ENCODE measurements at regions not wholly inside any gene's neighbourhood (a gene's known extent, or its start where the extent isn't known, plus 50 kb on each side); places are given as distances from the start of the nearest gene placed in this dataset.

DNA sequence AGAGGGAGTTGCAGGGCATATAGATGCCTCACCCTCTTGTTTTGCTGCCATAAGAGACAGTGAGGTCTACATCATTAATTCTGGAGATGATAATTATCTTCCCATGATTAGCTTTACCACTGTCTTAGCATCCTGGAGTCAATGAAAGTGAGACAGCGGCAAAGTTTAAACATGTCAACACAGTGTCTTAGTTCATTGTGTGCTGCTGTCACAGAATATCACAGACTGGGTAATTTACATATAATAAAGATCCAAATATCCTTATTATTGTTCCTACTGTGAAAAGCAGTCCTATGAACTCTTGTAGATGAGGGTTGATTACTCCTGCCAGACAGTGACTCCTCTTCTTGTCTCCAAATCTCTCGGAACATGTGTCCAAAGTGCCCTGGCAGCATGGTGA is 658.6 kb upstream of the ADGRB3 start:
- no TSS peak for BruUV-seq (replicated peaks)
- intact Hi-C loops (cut with micrococcal nuclease; ENCODE audit: unreplicated experiment), result no loop called here
- no peak overlapping the region for H3K4me3 Mint-ChIP-seq (ENCODE audit: low read depth, unreplicated experiment)
- TF ChIP-seq, protein P1, sequence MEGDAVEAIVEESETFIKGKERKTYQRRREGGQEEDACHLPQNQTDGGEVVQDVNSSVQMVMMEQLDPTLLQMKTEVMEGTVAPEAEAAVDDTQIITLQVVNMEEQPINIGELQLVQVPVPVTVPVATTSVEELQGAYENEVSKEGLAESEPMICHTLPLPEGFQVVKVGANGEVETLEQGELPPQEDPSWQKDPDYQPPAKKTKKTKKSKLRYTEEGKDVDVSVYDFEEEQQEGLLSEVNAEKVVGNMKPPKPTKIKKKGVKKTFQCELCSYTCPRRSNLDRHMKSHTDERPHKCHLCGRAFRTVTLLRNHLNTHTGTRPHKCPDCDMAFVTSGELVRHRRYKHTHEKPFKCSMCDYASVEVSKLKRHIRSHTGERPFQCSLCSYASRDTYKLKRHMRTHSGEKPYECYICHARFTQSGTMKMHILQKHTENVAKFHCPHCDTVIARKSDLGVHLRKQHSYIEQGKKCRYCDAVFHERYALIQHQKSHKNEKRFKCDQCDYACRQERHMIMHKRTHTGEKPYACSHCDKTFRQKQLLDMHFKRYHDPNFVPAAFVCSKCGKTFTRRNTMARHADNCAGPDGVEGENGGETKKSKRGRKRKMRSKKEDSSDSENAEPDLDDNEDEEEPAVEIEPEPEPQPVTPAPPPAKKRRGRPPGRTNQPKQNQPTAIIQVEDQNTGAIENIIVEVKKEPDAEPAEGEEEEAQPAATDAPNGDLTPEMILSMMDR (IDR thresholded peaks at IDR 0.05; ENCODE audit: unreplicated experiment), result no peak
- CTCF ChIA-PET, result no interaction called here
- no peak for DNase-seq
- H3K27me3 Mint-ChIP-seq (ENCODE audit: unreplicated experiment), result no peaks in the 10 kb centered on the region
- no peaks in the 10 kb centered on the region for H3K36me3 Mint-ChIP-seq (ENCODE audit: insufficient read depth, unreplicated experiment)
- H3K4me1 Mint-ChIP-seq (ENCODE audit: low read depth, unreplicated experiment), result no peaks in the 10 kb centered on the region
- no peak overlapping the region for H3K27ac Mint-ChIP-seq (ENCODE audit: unreplicated experiment)
- H3K9me3 Mint-ChIP-seq (ENCODE audit: low read depth, unreplicated experiment), result peaks cover 14% of the 10 kb centered on the region

DNA sequence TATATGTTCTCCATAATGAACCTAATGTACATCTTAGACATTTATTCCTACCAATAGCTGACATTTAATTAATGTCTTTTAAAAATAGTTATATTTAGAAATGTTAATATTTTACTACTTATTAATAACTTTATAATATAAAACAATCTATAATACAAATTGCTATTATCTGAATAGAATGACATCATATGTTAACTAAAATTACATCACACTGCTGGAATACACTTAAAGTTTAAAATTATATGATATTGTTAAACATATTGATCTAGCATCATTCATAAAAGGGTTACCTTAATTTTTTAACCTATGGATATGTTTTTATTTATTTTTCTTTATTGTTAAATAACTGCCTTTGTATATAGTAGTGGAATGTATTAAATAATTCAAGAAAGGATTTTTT is 660.2 kb upstream of the ADGRB3 start:
- no TSS peak for BruUV-seq (replicated peaks)
- Mint-ChIP-seq H3K27me3 (ENCODE audit: unreplicated experiment) (no peaks in the 10 kb centered on the region), H3K4me1 (ENCODE audit: low read depth, unreplicated experiment) (no peaks in the 10 kb centered on the region), H3K27ac (ENCODE audit: unreplicated experiment) (no peak overlapping the region), H3K9me3 (ENCODE audit: low read depth, unreplicated experiment) (peaks cover 9% of the 10 kb centered on the region), H3K36me3 (ENCODE audit: insufficient read depth, unreplicated experiment) (no peaks in the 10 kb centered on the region), H3K4me3 (ENCODE audit: low read depth, unreplicated experiment) (no peak overlapping the region)
- DNase-seq, result no peak
- CTCF ChIA-PET, result no interaction called here
- TF ChIP-seq, protein P1 (IDR thresholded peaks at IDR 0.05; ENCODE audit: unreplicated experiment), result no peak
- intact Hi-C loops (cut with micrococcal nuclease; ENCODE audit: unreplicated experiment), result no loop called here

DNA sequence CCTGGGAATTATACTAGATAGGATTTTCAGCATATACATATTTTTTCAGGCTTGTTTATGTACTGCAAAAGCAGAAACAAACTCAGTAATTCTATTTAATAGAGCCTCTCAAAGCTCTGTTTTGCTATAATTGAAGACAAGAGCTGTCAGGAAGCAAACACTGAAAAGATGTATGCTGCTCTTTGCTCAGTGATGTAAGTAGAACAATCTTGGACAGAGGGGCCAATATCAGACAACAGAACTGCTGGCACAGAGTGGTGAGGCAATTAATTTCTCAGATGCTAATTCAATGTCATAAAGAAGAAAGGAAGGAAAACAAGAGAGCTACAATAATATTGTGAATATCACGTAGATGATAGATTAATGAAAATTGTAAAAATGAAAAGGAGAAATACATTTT is 663.3 kb upstream of the ADGRB3 start:
- H3K27me3 Mint-ChIP-seq (ENCODE audit: unreplicated experiment), result no peaks in the 10 kb centered on the region
- DNase-seq, result no peak
- no peak overlapping the region for H3K4me3 Mint-ChIP-seq (ENCODE audit: low read depth, unreplicated experiment)
- CTCF ChIA-PET, result no interaction called here
- intact Hi-C loops (cut with micrococcal nuclease; ENCODE audit: unreplicated experiment), result no loop called here
- H3K4me1 Mint-ChIP-seq (ENCODE audit: low read depth, unreplicated experiment), result no peaks in the 10 kb centered on the region
- TF ChIP-seq, protein P1 (IDR thresholded peaks at IDR 0.05; ENCODE audit: unreplicated experiment), result no peak
- no peaks in the 10 kb centered on the region for H3K36me3 Mint-ChIP-seq (ENCODE audit: insufficient read depth, unreplicated experiment)
- H3K27ac Mint-ChIP-seq (ENCODE audit: unreplicated experiment), result no peak overlapping the region
- no TSS peak for BruUV-seq (replicated peaks)
- H3K9me3 Mint-ChIP-seq (ENCODE audit: low read depth, unreplicated experiment), result peaks cover 6% of the 10 kb centered on the region

DNA sequence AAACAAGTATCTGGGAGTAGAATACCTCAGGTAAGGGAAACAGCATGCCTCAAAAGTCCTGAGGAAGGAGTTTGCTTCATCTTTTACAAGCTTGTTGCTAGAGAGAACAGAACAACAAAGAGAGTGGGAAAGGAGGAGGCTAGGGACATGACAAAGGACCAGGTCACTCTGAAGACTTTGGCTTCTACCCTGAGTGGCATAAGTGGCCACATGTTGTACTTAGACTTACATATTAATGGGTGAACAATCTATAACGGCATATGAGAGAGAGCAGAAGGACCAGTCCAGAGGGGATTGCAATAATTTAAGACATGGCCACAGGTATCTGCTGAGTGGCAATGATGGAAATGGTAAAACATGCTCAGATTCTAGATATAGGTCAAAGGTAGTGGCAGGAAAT is 668.3 kb upstream of the ADGRB3 start:
- intact Hi-C loops (cut with micrococcal nuclease; ENCODE audit: unreplicated experiment), result no loop called here
- CTCF ChIA-PET, result no interaction called here
- Mint-ChIP-seq H3K36me3 (ENCODE audit: insufficient read depth, unreplicated experiment) (no peaks in the 10 kb centered on the region), H3K27me3 (ENCODE audit: unreplicated experiment) (no peaks in the 10 kb centered on the region), H3K4me3 (ENCODE audit: low read depth, unreplicated experiment) (no peak overlapping the region), H3K9me3 (ENCODE audit: low read depth, unreplicated experiment) (peaks cover 5% of the 10 kb centered on the region), H3K27ac (ENCODE audit: unreplicated experiment) (no peak overlapping the region), H3K4me1 (ENCODE audit: low read depth, unreplicated experiment) (no peaks in the 10 kb centered on the region)
- no peak for DNase-seq
- no TSS peak for BruUV-seq (replicated peaks)
- TF ChIP-seq, protein P1 (IDR thresholded peaks at IDR 0.05; ENCODE audit: unreplicated experiment), result no peak

DNA sequence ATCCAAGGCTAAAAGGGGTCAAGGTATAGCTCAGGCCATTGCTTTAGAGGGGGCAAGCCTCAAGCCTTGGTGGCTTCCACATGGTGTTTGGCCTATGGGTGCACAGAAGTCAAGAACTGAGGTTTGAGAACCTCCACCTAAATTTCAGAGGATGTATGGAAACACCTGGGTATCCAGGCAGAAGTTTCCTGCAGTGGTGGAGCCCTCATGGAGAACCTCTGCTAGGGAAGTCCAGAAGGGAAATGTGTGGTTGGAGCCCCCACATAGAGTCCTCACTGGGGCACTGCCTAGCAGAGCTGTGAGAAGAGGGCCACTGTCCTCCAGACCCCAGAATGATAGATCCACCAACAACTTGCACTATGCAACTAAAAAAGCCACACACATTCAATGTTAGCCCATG is 678.7 kb upstream of the ADGRB3 start:
- no TSS peak for BruUV-seq (replicated peaks)
- H3K4me3 Mint-ChIP-seq (ENCODE audit: low read depth, unreplicated experiment), result no peak overlapping the region
- H3K36me3 Mint-ChIP-seq (ENCODE audit: insufficient read depth, unreplicated experiment), result no peaks in the 10 kb centered on the region
- CTCF ChIA-PET, result no interaction called here
- H3K27me3 Mint-ChIP-seq (ENCODE audit: unreplicated experiment), result no peaks in the 10 kb centered on the region
- peaks cover 2% of the 10 kb centered on the region for H3K9me3 Mint-ChIP-seq (ENCODE audit: low read depth, unreplicated experiment)
- TF ChIP-seq, protein P1 (IDR thresholded peaks at IDR 0.05; ENCODE audit: unreplicated experiment), result no peak
- no peak for DNase-seq
- no peak overlapping the region for H3K27ac Mint-ChIP-seq (ENCODE audit: unreplicated experiment)
- intact Hi-C loops (cut with micrococcal nuclease; ENCODE audit: unreplicated experiment), result no loop called here
- no peaks in the 10 kb centered on the region for H3K4me1 Mint-ChIP-seq (ENCODE audit: low read depth, unreplicated experiment)

Data from Calu3 (cell line).